GM12878 (cell line): ENCODE measurements at regions not wholly inside any gene's neighbourhood (a gene's known extent, or its start where the extent isn't known, plus 50 kb on each side); places are given as distances from the start of the nearest gene placed in this dataset.

Experiments
- BACH1 ChIP-seq: fragments of 450-650 bp; IDR thresholded peaks from 2 replicates; pipeline ENCODE4 v1.6.1; 2017; ENCODE audit warnings: mild to moderate bottlenecking, borderline replicate concordance
- E2F4 ChIP-seq: IDR thresholded peaks from 2 replicates; pipeline ENCODE4 v1.6.1; 2012; ENCODE audit warnings: low read depth, low read length, improper control_type of control experiment
- EGR1 ChIP-seq, 2 experiments: IDR thresholded peaks; 1 replicate in 1 of 2; 2 replicates in 1 of 2; pipeline ENCODE4 v1.6.1; 2011 to 2012; ENCODE audit warnings: low read depth in 2 of 2, low read length in 2 of 2, borderline replicate concordance in 1 of 2, mild to moderate bottlenecking in 1 of 2, moderate library complexity in 1 of 2
- RB1 ChIP-seq: fragments of 450-650 bp; formaldehyde crosslinking; IDR thresholded peaks from 2 replicates; pipeline ENCODE4 v1.6.1; 2017; ENCODE audit warnings: mild to moderate bottlenecking, borderline replicate concordance
- RFX5 ChIP-seq: IDR thresholded peaks from 2 replicates; pipeline ENCODE4 v1.6.1; 2011; ENCODE audit warnings: low read depth, low read length, improper control_type of control experiment
- RUNX3 ChIP-seq: IDR thresholded peaks from 2 replicates; pipeline ENCODE4 v1.6.1; 2012; ENCODE audit warnings: low read length, inconsistent platforms
- ZNF207 ChIP-seq: fragments of 450-650 bp; IDR thresholded peaks from 2 replicates; pipeline ENCODE4 v1.6.1; 2014; ENCODE audit warnings: antibody characterized with exemption, mild to moderate bottlenecking, borderline replicate concordance
- TF ChIP-seq, protein P1 (sequence below): fragments of 450-650 bp; IDR thresholded peaks from 2 replicates; pipeline ENCODE4 v1.6.1; 2017; ENCODE audit warnings: mild to moderate bottlenecking, low read depth, inconsistent platforms; ENCODE audit not compliant: poor library complexity, severe bottlenecking
- TF ChIP-seq, protein P2 (sequence below): IDR thresholded peaks from 2 replicates; pipeline ENCODE4 v1.6.1; 2012; ENCODE audit warnings: mild to moderate bottlenecking, low read depth, low read length

GRCh38 chr2:228527197-228527881, 345.9 kb upstream of the SPHKAP start (continued):
- TF ChIP-seq E2F4 (no peak), RB1 (no peak), ZNF207 (no peak), BACH1 (no peak), EGR1 (IDR thresholded peaks at IDR 0.05; ENCODE audit: borderline replicate concordance in 1 of 2, low read depth in 2 of 2, low read length in 2 of 2) (no peak), RFX5 (no peak), RUNX3 (no peak)
- TF ChIP-seq, protein P1, sequence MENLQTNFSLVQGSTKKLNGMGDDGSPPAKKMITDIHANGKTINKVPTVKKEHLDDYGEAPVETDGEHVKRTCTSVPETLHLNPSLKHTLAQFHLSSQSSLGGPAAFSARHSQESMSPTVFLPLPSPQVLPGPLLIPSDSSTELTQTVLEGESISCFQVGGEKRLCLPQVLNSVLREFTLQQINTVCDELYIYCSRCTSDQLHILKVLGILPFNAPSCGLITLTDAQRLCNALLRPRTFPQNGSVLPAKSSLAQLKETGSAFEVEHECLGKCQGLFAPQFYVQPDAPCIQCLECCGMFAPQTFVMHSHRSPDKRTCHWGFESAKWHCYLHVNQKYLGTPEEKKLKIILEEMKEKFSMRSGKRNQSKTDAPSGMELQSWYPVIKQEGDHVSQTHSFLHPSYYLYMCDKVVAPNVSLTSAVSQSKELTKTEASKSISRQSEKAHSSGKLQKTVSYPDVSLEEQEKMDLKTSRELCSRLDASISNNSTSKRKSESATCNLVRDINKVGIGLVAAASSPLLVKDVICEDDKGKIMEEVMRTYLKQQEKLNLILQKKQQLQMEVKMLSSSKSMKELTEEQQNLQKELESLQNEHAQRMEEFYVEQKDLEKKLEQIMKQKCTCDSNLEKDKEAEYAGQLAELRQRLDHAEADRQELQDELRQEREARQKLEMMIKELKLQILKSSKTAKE: no peak
- TF ChIP-seq, protein P2, sequence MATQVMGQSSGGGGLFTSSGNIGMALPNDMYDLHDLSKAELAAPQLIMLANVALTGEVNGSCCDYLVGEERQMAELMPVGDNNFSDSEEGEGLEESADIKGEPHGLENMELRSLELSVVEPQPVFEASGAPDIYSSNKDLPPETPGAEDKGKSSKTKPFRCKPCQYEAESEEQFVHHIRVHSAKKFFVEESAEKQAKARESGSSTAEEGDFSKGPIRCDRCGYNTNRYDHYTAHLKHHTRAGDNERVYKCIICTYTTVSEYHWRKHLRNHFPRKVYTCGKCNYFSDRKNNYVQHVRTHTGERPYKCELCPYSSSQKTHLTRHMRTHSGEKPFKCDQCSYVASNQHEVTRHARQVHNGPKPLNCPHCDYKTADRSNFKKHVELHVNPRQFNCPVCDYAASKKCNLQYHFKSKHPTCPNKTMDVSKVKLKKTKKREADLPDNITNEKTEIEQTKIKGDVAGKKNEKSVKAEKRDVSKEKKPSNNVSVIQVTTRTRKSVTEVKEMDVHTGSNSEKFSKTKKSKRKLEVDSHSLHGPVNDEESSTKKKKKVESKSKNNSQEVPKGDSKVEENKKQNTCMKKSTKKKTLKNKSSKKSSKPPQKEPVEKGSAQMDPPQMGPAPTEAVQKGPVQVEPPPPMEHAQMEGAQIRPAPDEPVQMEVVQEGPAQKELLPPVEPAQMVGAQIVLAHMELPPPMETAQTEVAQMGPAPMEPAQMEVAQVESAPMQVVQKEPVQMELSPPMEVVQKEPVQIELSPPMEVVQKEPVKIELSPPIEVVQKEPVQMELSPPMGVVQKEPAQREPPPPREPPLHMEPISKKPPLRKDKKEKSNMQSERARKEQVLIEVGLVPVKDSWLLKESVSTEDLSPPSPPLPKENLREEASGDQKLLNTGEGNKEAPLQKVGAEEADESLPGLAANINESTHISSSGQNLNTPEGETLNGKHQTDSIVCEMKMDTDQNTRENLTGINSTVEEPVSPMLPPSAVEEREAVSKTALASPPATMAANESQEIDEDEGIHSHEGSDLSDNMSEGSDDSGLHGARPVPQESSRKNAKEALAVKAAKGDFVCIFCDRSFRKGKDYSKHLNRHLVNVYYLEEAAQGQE: no peak
